ENCODE measurements at regions not wholly inside any gene's neighbourhood (a gene's known extent, or its start where the extent isn't known, plus 50 kb on each side); places are given as distances from the start of the nearest gene placed in this dataset.

GRCh38 chr14:101194373-101195308, 291.1 kb upstream of the RTL1 start:
- Histone ChIP-seq H3K27me3 (no peaks in the 10 kb centered on the region), H3K4me1 (no peaks in the 10 kb centered on the region), H3K4me3 (no peak overlapping the region), H3K36me3 (no peaks in the 10 kb centered on the region), H3K27ac (no peak overlapping the region), H3K9me3 (no peaks in the 10 kb centered on the region)
- intact Hi-C loops (cut with DNase I): no loop called here
- no peak for TF ChIP-seq CTCF (IDR thresholded peaks at IDR 0.05)
- no peak for TF ChIP-seq POLR2A (IDR thresholded peaks at IDR 0.05)
- DNase-seq (peak in 1 of 3 donors; percentile 25), ATAC-seq (no peak)
- 68% methylated on average over 7 of the region's 20 CpGs for WGBS (ENCODE audit: insufficient coverage, low coverage, low lambda C conversion rate, missing lambda C conversion rate)

GRCh38 chr14:101195309-101195901, 291.9 kb upstream of the RTL1 start:
- H3K4me3 ChIP-seq: no peak overlapping the region
- WGBS (ENCODE audit: insufficient coverage, low coverage, low lambda C conversion rate, missing lambda C conversion rate): 62% methylated on average over 4 of the region's 12 CpGs
- H3K27ac ChIP-seq: no peak overlapping the region
- no peak for DNase-seq
- H3K9me3 ChIP-seq: no peaks in the 10 kb centered on the region
- no peak for ATAC-seq
- TF ChIP-seq POLR2A (IDR thresholded peaks at IDR 0.05) (no peak), CTCF (IDR thresholded peaks at IDR 0.05) (no peak)
- H3K27me3 ChIP-seq: no peaks in the 10 kb centered on the region
- H3K36me3 ChIP-seq: no peaks in the 10 kb centered on the region
- no peaks in the 10 kb centered on the region for H3K4me1 ChIP-seq
- intact Hi-C loops (cut with DNase I): no loop called here

- intact Hi-C loops (cut with DNase I): no loop called here
- Histone ChIP-seq H3K36me3 (no peaks in the 10 kb centered on the region), H3K9me3 (no peaks in the 10 kb centered on the region), H3K27ac (no peak overlapping the region), H3K4me1 (no peaks in the 10 kb centered on the region), H3K4me3 (no peak overlapping the region), H3K27me3 (no peaks in the 10 kb centered on the region)
- TF ChIP-seq POLR2A (IDR thresholded peaks at IDR 0.05): no peak
- DNase-seq (peak in 1 of 3 donors; percentile 8), ATAC-seq (no peak)
- WGBS (ENCODE audit: insufficient coverage, low coverage, low lambda C conversion rate, missing lambda C conversion rate): 69% methylated on average over 3 of the region's 11 CpGs
Observed at GRCh38 chr14:101196051-101196712, 292.7 kb upstream of the RTL1 start.

GRCh38 chr14:101196795-101197590, 293.5 kb upstream of the RTL1 start:
- Histone ChIP-seq H3K4me1 (no peaks in the 10 kb centered on the region), H3K36me3 (no peaks in the 10 kb centered on the region), H3K4me3 (no peak overlapping the region), H3K27me3 (no peaks in the 10 kb centered on the region), H3K9me3 (no peaks in the 10 kb centered on the region), H3K27ac (no peak overlapping the region)
- DNase-seq (peak in 2 of 3 donors; percentile 23 to 43), ATAC-seq (no peak)
- intact Hi-C loops (cut with DNase I): no loop called here
- 57% methylated on average over 2 of the region's 11 CpGs for WGBS (ENCODE audit: insufficient coverage, low coverage, low lambda C conversion rate, missing lambda C conversion rate)
- TF ChIP-seq CTCF (IDR thresholded peaks at IDR 0.05) (no peak), POLR2A (IDR thresholded peaks at IDR 0.05) (no peak)

All from right lobe of liver (tissue), 6 donors.